WTC11 (cell line): ENCODE measurements at regions not wholly inside any gene's neighbourhood (a gene's known extent, or its start where the extent isn't known, plus 50 kb on each side); places are given as distances from the start of the nearest gene placed in this dataset.
"Not testable (repeated sequence)": the region's sequence is repeated elsewhere in the genome, so short reads cannot be mapped to it uniquely, and the experiment has no call there.

Experiments
- ATAC-seq: fragments of 200-7000 bp; cut with Tn5 transposase; 2 replicates; pipeline ENCODE4 v1.10.0; 2021; ENCODE audit warnings: mild to moderate bottlenecking, moderate library complexity
- CTCF ChIA-PET: fragments of 300-600 bp; sonication (Branson Sonifier 250); formaldehyde crosslinking; loops from one replicate; lab custom pipeline; 2021; ENCODE audit warnings: antibody characterized with exemption; lab: Charles Lee
- POLR2A ChIA-PET: fragments of 350-600 bp; sonication (Branson Sonifier 250); formaldehyde crosslinking; loops from one replicate; lab custom pipeline; 2021; ENCODE audit warnings: antibody characterized with exemption; lab: Charles Lee
- DNase-seq: peaks from one replicate; pipeline ENCODE4 v3.0.0; 2021; ENCODE audit warnings: low spot score
- H3K27ac Mint-ChIP-seq: 2 replicates; pipeline ENCODE4 v1.8.0; 2021; ENCODE audit warnings: mixed read lengths
- H3K27me3 Mint-ChIP-seq: 2 replicates; pipeline ENCODE4 v1.8.0; 2021; ENCODE audit warnings: low read depth, mild to moderate bottlenecking, moderate library complexity, mixed read lengths
- H3K36me3 Mint-ChIP-seq: 2 replicates; pipeline ENCODE4 v1.8.0; 2021; ENCODE audit warnings: mixed read lengths
- H3K4me1 Mint-ChIP-seq: 2 replicates; pipeline ENCODE4 v1.8.0; 2022; ENCODE audit warnings: mixed read lengths
- H3K4me3 Mint-ChIP-seq: 2 replicates; pipeline ENCODE4 v1.8.0; 2021; ENCODE audit warnings: mild to moderate bottlenecking, moderate library complexity, mixed read lengths
- H3K9me3 Mint-ChIP-seq: 2 replicates; pipeline ENCODE4 v1.8.0; 2021; ENCODE audit warnings: mixed read lengths
- ETV6 ChIP-seq: sonication (generic); formaldehyde crosslinking; IDR thresholded peaks from 2 replicates; pipeline ENCODE4 v1.8.1; 2022; ENCODE audit warnings: mild to moderate bottlenecking, missing genetic modification reagents
- SMAD4 ChIP-seq: sonication (generic); formaldehyde crosslinking; IDR thresholded peaks from 2 replicates; pipeline ENCODE4 v1.8.0; 2022; ENCODE audit warnings: mild to moderate bottlenecking, missing genetic modification reagents

GRCh38 chr10:87608756-87609155, 50.9 kb upstream of the PAPSS2 start:
- peaks cover 29% of the 10 kb centered on the region for H3K36me3 Mint-ChIP-seq
- ChIA-PET POLR2A (no interaction called here), CTCF (no interaction called here)
- ATAC-seq, result peak; percentile 37
- no peak for DNase-seq
- H3K9me3 Mint-ChIP-seq, result peaks cover 32% of the 10 kb centered on the region
- H3K27ac Mint-ChIP-seq, result peak overlapping the region; percentile 85
- peaks cover 46% of the 10 kb centered on the region for H3K4me1 Mint-ChIP-seq
- no peaks in the 10 kb centered on the region; the same call in 1 of the 2 replicates for H3K27me3 Mint-ChIP-seq
- TF ChIP-seq ETV6 (CRISPR knock-in tag) (peak; percentile 99), SMAD4 (CRISPR knock-in tag) (no peak)
- no peak overlapping the region for H3K4me3 Mint-ChIP-seq

- H3K27me3 Mint-ChIP-seq, H3K27ac Mint-ChIP-seq, H3K4me3 Mint-ChIP-seq, DNase-seq, CTCF ChIA-PET, POLR2A ChIA-PET, ATAC-seq: not testable (repeated sequence)
- peaks cover 29% of the 10 kb centered on the region for H3K36me3 Mint-ChIP-seq
- peaks cover 48% of the 10 kb centered on the region for H3K4me1 Mint-ChIP-seq
- peaks cover 32% of the 10 kb centered on the region for H3K9me3 Mint-ChIP-seq
These were observed 50.1 kb upstream of the PAPSS2 start for GRCh38 chr10:87609563-87609962.
